ENCODE measurements at regions not wholly inside any gene's neighbourhood (a gene's known extent, or its start where the extent isn't known, plus 50 kb on each side); places are given as distances from the start of the nearest gene placed in this dataset.

GRCh38 chr2:18151237-18151636, 272.8 kb downstream of the KCNS3 start:
- TF ChIP-seq, protein P1, sequence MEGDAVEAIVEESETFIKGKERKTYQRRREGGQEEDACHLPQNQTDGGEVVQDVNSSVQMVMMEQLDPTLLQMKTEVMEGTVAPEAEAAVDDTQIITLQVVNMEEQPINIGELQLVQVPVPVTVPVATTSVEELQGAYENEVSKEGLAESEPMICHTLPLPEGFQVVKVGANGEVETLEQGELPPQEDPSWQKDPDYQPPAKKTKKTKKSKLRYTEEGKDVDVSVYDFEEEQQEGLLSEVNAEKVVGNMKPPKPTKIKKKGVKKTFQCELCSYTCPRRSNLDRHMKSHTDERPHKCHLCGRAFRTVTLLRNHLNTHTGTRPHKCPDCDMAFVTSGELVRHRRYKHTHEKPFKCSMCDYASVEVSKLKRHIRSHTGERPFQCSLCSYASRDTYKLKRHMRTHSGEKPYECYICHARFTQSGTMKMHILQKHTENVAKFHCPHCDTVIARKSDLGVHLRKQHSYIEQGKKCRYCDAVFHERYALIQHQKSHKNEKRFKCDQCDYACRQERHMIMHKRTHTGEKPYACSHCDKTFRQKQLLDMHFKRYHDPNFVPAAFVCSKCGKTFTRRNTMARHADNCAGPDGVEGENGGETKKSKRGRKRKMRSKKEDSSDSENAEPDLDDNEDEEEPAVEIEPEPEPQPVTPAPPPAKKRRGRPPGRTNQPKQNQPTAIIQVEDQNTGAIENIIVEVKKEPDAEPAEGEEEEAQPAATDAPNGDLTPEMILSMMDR (IDR thresholded peaks at IDR 0.05): no peak
- no peak for TF ChIP-seq HOXA7 (CRISPR knock-in tag; IDR thresholded peaks at IDR 0.05)
- no peak for TF ChIP-seq JUNB (IDR thresholded peaks at IDR 0.05)
- no peak for TF ChIP-seq RNF2 (IDR thresholded peaks at IDR 0.05; ENCODE audit: borderline replicate concordance, low read depth)
- TF ChIP-seq MYC (IDR thresholded peaks at IDR 0.05; ENCODE audit: borderline replicate concordance, low read length): no peak
